CD14-positive monocyte (primary cell): ENCODE measurements at regions not wholly inside any gene's neighbourhood (a gene's known extent, or its start where the extent isn't known, plus 50 kb on each side); places are given as distances from the start of the nearest gene placed in this dataset.
A peak's percentile ranks its signal among the peaks of the same experiment; 100 is the strongest.

Experiments
- DNase-seq, 3 donors: peaks; one replicate each; pipeline ENCODE4 v3.0.0-alpha.2; 2011 to 2022
- H2AFZ ChIP-seq: 2 replicates; pipeline ENCODE4 v1.6.0; 2012; ENCODE audit warnings: mild to moderate bottlenecking, low read depth, low read length, inconsistent platforms; ENCODE audit not compliant: insufficient read depth, poor library complexity, severe bottlenecking
- H3K27ac ChIP-seq, 2 donors: 1 replicate in 1 of 2; 2 replicates in 1 of 2; pipeline ENCODE4 v1.5.1; 2012 to 2013; ENCODE audit warnings: low read length in 2 of 2, control low read depth in 1 of 2, inconsistent platforms in 1 of 2, low read depth in 1 of 2, mild to moderate bottlenecking in 1 of 2
- H3K27me3 ChIP-seq, 2 donors: one replicate each; pipeline versions ENCODE4 v1.6.0 to v1.6.1; 2011 to 2013; ENCODE audit warnings: low read length in 2 of 2; ENCODE audit not compliant: control insufficient read depth in 2 of 2, insufficient read depth in 2 of 2
- H3K36me3 ChIP-seq, 2 donors: replicated peaks in 1 of 2; 1 replicate in 1 of 2; 2 replicates in 1 of 2; pipeline versions ENCODE4 v1.5.1 to v1.6.1; 2012 to 2013; ENCODE audit warnings: low read length in 2 of 2, control low read depth in 1 of 2, inconsistent platforms in 1 of 2, mild to moderate bottlenecking in 1 of 2; ENCODE audit not compliant: insufficient read depth in 2 of 2, control insufficient read depth in 1 of 2
- H3K4me1 ChIP-seq, 2 donors: 1 replicate in 1 of 2; 2 replicates in 1 of 2; pipeline versions ENCODE4 v1.5.1 to v1.6.1; 2012 to 2013; ENCODE audit warnings: low read length in 2 of 2, control low read depth in 1 of 2, inconsistent platforms in 1 of 2, mild to moderate bottlenecking in 1 of 2, moderate library complexity in 1 of 2; ENCODE audit not compliant: insufficient read depth in 2 of 2, control insufficient read depth in 1 of 2
- H3K4me2 ChIP-seq: replicated peaks from 2 replicates; pipeline ENCODE3; 2012; ENCODE audit warnings: low read length, moderate library complexity, mild to moderate bottlenecking; ENCODE audit not compliant: poor library complexity, severe bottlenecking; ENCODE audit errors: extremely low read depth
- H3K4me3 ChIP-seq, 3 experiments: fragments of 200-600 bp in 1 of 3; sonication (generic) in 1 of 3; replicated peaks in 1 of 3; 1 replicate in 2 of 3; 2 replicates in 1 of 3; pipeline ENCODE4 v1.5.1; 2011 to 2013; ENCODE audit warnings: low read length in 3 of 3, mild to moderate bottlenecking in 3 of 3, control low read depth in 2 of 3, low read depth in 2 of 3, inconsistent platforms in 1 of 3, moderate library complexity in 1 of 3
- H3K79me2 ChIP-seq: 2 replicates; pipeline ENCODE4 v1.6.0; 2012; ENCODE audit warnings: mild to moderate bottlenecking, control low read depth, inconsistent platforms, low read length, moderate library complexity; ENCODE audit not compliant: insufficient read depth
- H3K9ac ChIP-seq: 2 replicates; pipeline ENCODE4 v1.6.0; 2017; ENCODE audit warnings: low read length, mild to moderate bottlenecking; ENCODE audit not compliant: insufficient read depth, poor library complexity, severe bottlenecking
- H3K9me3 ChIP-seq, 2 donors: replicated peaks in 1 of 2; 1 replicate in 1 of 2; 2 replicates in 1 of 2; pipeline versions ENCODE4 v1.5.1 to v1.6.1; 2012 to 2013; ENCODE audit warnings: low read length in 2 of 2, control low read depth in 1 of 2; ENCODE audit not compliant: control insufficient read depth in 1 of 2, insufficient read depth in 1 of 2
- H4K20me1 ChIP-seq: 2 replicates; pipeline ENCODE4 v1.6.0; 2012; ENCODE audit warnings: mild to moderate bottlenecking, low read length, control low read depth, moderate library complexity; ENCODE audit not compliant: insufficient read depth
- H3K27ac Mint-ChIP-seq, 7 donors: one replicate each; pipeline ENCODE4 v1.8.0; 2020; ENCODE audit warnings: mild to moderate bottlenecking in 7 of 7, mixed read lengths in 7 of 7, moderate library complexity in 6 of 7, inconsistent platforms in 2 of 7
- H3K27me3 Mint-ChIP-seq, 3 donors: one replicate each; pipeline ENCODE4 v1.8.0; 2021 to 2022; ENCODE audit warnings: low read depth in 3 of 3, mild to moderate bottlenecking in 3 of 3, mixed read lengths in 3 of 3, moderate library complexity in 3 of 3, inconsistent platforms in 1 of 3
- H3K36me3 Mint-ChIP-seq, 2 donors: one replicate each; pipeline ENCODE4 v1.8.0; 2020; ENCODE audit warnings: mixed read lengths in 2 of 2, inconsistent platforms in 1 of 2, mild to moderate bottlenecking in 1 of 2
- H3K4me1 Mint-ChIP-seq: one replicate; pipeline ENCODE4 v1.8.0; 2020; ENCODE audit warnings: mild to moderate bottlenecking, mixed read lengths
- H3K4me3 Mint-ChIP-seq, 2 donors: one replicate each; pipeline ENCODE4 v1.8.0; 2020; ENCODE audit warnings: mild to moderate bottlenecking in 2 of 2, mixed read lengths in 2 of 2, moderate library complexity in 1 of 2
- H3K9me3 Mint-ChIP-seq, 7 donors: one replicate each; pipeline ENCODE4 v1.8.0; 2020 to 2022; ENCODE audit warnings: mixed read lengths in 7 of 7, mild to moderate bottlenecking in 6 of 7, moderate library complexity in 6 of 7, inconsistent platforms in 2 of 7
- CTCF ChIP-seq: fragments of 200-600 bp; IDR thresholded peaks from one replicate; pipeline ENCODE4 v1.8.0; 2022; ENCODE audit warnings: antibody characterized with exemption, mild to moderate bottlenecking
- WGBS: methylation state at CpG from one replicate; pipeline ENCODE4 v1.1.5; 2013; ENCODE audit warnings: missing lambda C conversion rate; ENCODE audit not compliant: insufficient coverage; 5-methylcytosine and 5-hydroxymethylcytosine counted together
- intact Hi-C, 2 donors: fragments of 100-400 bp; cut with micrococcal nuclease; formaldehyde crosslinking; loops; one replicate each; pipeline versions ENCODE4 v1.15.0 to v1.15.1; 2023

GRCh38 chr4:162497564-162498167 lies 333.9 kb upstream of the FSTL5 start:
- H3K36me3 Mint-ChIP-seq = no peaks in the 10 kb centered on the region
- no peaks in the 10 kb centered on the region for H3K9me3 Mint-ChIP-seq
- Histone ChIP-seq H3K27me3 (no peaks in the 10 kb centered on the region), H4K20me1 (no peaks in the 10 kb centered on the region), H3K9ac (no peak overlapping the region), H3K27ac (no peak overlapping the region), H3K4me1 (no peaks in the 10 kb centered on the region), H3K9me3 (no peaks in the 10 kb centered on the region), H3K4me2 (no peak overlapping the region), H3K4me3 (no peak overlapping the region), H2AFZ (no peak overlapping the region), H3K36me3 (no peaks in the 10 kb centered on the region), H3K79me2 (no peaks in the 10 kb centered on the region)
- peaks cover 0 to 2% (median 2%) of the 10 kb centered on the region in 3 donors for H3K27me3 Mint-ChIP-seq
- H3K4me1 Mint-ChIP-seq = no peaks in the 10 kb centered on the region
- no peak overlapping the region for H3K27ac Mint-ChIP-seq
- peak; percentile 89 for TF ChIP-seq CTCF
- peak; percentile 16 to 53 (median 46) for DNase-seq
- H3K4me3 Mint-ChIP-seq = no peak overlapping the region
- WGBS = no CpG with 5 or more reads among the region's 5 CpGs
- intact Hi-C loops = no loop called here

- no peak overlapping the region for H3K4me3 Mint-ChIP-seq
- H3K9me3 Mint-ChIP-seq = peaks cover 0 to 3% (median 0%) of the 10 kb centered on the region in 7 donors
- Histone ChIP-seq H3K27ac (no peak overlapping the region), H3K4me1 (no peaks in the 10 kb centered on the region), H3K36me3 (no peaks in the 10 kb centered on the region), H3K27me3 (no peaks in the 10 kb centered on the region), H3K4me2 (no peak overlapping the region), H3K4me3 (no peak overlapping the region), H2AFZ (no peak overlapping the region), H4K20me1 (no peaks in the 10 kb centered on the region), H3K9me3 (peaks cover 0 to 6% of the 10 kb centered on the region in 2 donors), H3K79me2 (no peaks in the 10 kb centered on the region), H3K9ac (no peak overlapping the region)
- 95% methylated on average over 2 of the region's 2 CpGs for WGBS
- no peak for TF ChIP-seq CTCF
- intact Hi-C loops = no loop called here
- no peak overlapping the region for H3K27ac Mint-ChIP-seq
- peaks cover 0 to 2% (median 2%) of the 10 kb centered on the region in 3 donors for H3K27me3 Mint-ChIP-seq
- no peaks in the 10 kb centered on the region for H3K4me1 Mint-ChIP-seq
- DNase-seq = no peak
- H3K36me3 Mint-ChIP-seq = no peaks in the 10 kb centered on the region
Observed at GRCh38 chr4:162494935-162495334, 331.1 kb upstream of the FSTL5 start.
